A549 (cell line): ENCODE measurements at regions not wholly inside any gene's neighbourhood (a gene's known extent, or its start where the extent isn't known, plus 50 kb on each side); places are given as distances from the start of the nearest gene placed in this dataset.

ENCODE experiments used
- BHLHE40 ChIP-seq: IDR thresholded peaks from 2 replicates; pipeline ENCODE4 v1.6.1; 2012; ENCODE audit warnings: low read depth, low read length, inconsistent platforms
- CBX2 ChIP-seq: fragments of 200-600 bp; sonication (generic); IDR thresholded peaks from 2 replicates; pipeline ENCODE4 v1.6.1; 2016; ENCODE audit warnings: low read depth, mild to moderate bottlenecking, borderline replicate concordance
- JUN ChIP-seq, 2 experiments: fragments of >200 bp; sonication (Bioruptor Twin); formaldehyde crosslinking; IDR thresholded peaks; 2 replicates in 1 of 2; 3 replicates in 1 of 2; pipeline ENCODE4 v1.6.1; 2016 to 2017
- NFE2L2 ChIP-seq: fragments of 150-350 bp; conservative IDR thresholded peaks from 2 replicates; pipeline ENCODE4 v1.6.1; 2014; ENCODE audit warnings: low read length
- POLR2A ChIP-seq: IDR thresholded peaks from 2 replicates; pipeline ENCODE4 v1.6.1; 2012; ENCODE audit warnings: mild to moderate bottlenecking, low read length
- RAD21 ChIP-seq, 2 experiments: fragments of >200 bp in 1 of 2; sonication (Bioruptor Twin) in 1 of 2; formaldehyde crosslinking in 1 of 2; IDR thresholded peaks in 1 of 2; conservative IDR thresholded peaks in 1 of 2; 2 replicates in 1 of 2; 3 replicates in 1 of 2; pipeline ENCODE4 v1.6.1; 2012 to 2018; ENCODE audit warnings: inconsistent platforms in 1 of 2
- ZSCAN20 ChIP-seq: fragments of 250-450 bp; sonication (Bioruptor Pico); IDR thresholded peaks from 2 replicates; pipeline ENCODE4 v1.8.0; 2022; ENCODE audit warnings: mild to moderate bottlenecking, moderate library complexity
- TF ChIP-seq, protein P1 (sequence below): fragments of >200 bp; sonication (Bioruptor Twin); formaldehyde crosslinking; IDR thresholded peaks from 3 replicates; pipeline ENCODE4 v1.5.1; 2016
- TF ChIP-seq, protein P2 (sequence below): fragments of 150-350 bp; IDR thresholded peaks from 2 replicates; pipeline ENCODE4 v1.6.1; 2014; ENCODE audit warnings: low read depth, mild to moderate bottlenecking, low read length

DNA sequence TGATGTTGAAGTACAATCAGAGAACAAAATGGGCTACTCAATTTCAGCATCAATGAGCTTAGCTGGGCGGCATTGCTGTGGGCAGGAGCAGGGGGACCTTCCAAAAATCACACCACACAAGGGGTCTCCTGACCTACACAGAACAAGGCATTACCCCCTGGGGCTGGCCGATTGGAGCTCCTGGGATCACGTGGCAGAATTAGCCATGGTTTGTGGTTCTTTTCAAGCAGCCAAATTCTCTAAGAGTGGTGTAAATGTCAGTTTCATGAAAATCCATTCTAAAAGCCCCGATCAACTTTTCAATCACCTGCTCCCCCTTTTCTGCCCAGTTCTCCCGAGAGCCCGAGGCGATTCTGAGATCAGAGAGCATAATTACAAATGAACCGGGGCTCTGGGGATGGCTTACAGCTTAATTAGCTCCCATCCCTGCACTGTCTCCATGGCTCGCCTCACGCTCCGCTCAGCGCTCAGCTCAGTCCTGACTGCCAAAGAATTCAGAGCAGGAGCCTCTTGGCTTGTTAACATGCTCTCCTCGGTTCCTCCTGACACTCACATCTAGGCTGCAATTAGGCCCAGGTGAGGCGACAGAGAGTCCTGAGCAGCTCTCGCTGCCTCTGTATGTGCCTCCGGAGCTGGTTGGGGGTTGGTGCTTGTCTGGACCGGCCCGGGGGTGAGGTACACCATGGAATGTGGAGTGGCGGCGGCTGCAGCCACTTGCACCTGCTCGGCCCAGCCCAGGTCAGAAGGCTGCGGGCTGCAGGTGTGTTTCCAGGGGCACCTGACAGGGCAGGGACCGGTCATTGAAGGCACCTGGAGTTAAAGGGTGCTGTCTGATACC, 111.8 kb downstream of the WDR11 start:
- TF ChIP-seq, protein P1, sequence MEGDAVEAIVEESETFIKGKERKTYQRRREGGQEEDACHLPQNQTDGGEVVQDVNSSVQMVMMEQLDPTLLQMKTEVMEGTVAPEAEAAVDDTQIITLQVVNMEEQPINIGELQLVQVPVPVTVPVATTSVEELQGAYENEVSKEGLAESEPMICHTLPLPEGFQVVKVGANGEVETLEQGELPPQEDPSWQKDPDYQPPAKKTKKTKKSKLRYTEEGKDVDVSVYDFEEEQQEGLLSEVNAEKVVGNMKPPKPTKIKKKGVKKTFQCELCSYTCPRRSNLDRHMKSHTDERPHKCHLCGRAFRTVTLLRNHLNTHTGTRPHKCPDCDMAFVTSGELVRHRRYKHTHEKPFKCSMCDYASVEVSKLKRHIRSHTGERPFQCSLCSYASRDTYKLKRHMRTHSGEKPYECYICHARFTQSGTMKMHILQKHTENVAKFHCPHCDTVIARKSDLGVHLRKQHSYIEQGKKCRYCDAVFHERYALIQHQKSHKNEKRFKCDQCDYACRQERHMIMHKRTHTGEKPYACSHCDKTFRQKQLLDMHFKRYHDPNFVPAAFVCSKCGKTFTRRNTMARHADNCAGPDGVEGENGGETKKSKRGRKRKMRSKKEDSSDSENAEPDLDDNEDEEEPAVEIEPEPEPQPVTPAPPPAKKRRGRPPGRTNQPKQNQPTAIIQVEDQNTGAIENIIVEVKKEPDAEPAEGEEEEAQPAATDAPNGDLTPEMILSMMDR = no peak
- TF ChIP-seq BHLHE40 = no peak
- TF ChIP-seq RAD21 (conservative IDR thresholded peaks at IDR 0.05 in 1 of 2, IDR thresholded peaks at IDR 0.05 in 1 of 2) = no peak
- TF ChIP-seq POLR2A = no peak
- TF ChIP-seq, protein P2, sequence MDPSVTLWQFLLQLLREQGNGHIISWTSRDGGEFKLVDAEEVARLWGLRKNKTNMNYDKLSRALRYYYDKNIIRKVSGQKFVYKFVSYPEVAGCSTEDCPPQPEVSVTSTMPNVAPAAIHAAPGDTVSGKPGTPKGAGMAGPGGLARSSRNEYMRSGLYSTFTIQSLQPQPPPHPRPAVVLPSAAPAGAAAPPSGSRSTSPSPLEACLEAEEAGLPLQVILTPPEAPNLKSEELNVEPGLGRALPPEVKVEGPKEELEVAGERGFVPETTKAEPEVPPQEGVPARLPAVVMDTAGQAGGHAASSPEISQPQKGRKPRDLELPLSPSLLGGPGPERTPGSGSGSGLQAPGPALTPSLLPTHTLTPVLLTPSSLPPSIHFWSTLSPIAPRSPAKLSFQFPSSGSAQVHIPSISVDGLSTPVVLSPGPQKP = no peak
- TF ChIP-seq ZSCAN20 (CRISPR knock-in tag) = no peak
- no peak for TF ChIP-seq JUN (IDR thresholded peaks at IDR 0.05)
- no peak for TF ChIP-seq CBX2
- no peak for TF ChIP-seq NFE2L2
